Pons (tissue), 1 donor: ENCODE measurements at regions not wholly inside any gene's neighbourhood (a gene's known extent, or its start where the extent isn't known, plus 50 kb on each side); places are given as distances from the start of the nearest gene placed in this dataset.

Experiments used
- DNase-seq: peaks from one replicate; pipeline ENCODE4 v3.0.0-alpha.2; 2016; ENCODE audit warnings: low spot score

GRCh38 chr11:134687548-134687947 is 275.5 kb upstream of the B3GAT1 start:
- no peak for DNase-seq

- DNase-seq, result no peak
Observed at GRCh38 chr11:134686460-134687061, 274.5 kb upstream of the B3GAT1 start.

GRCh38 chr11:134685793-134686380 is 273.8 kb upstream of the B3GAT1 start:
- no peak for DNase-seq

- DNase-seq, result no peak
Observed at GRCh38 chr11:134684576-134684975, 272.5 kb upstream of the B3GAT1 start.

- no peak for DNase-seq
Observed at GRCh38 chr11:134683860-134684259, 271.8 kb upstream of the B3GAT1 start.

GRCh38 chr11:134682577-134682976 is 270.5 kb upstream of the B3GAT1 start:
- DNase-seq, result no peak

GRCh38 chr11:134679592-134679991 is 267.6 kb upstream of the B3GAT1 start:
- no peak for DNase-seq

GRCh38 chr11:134678744-134679143 is 266.7 kb upstream of the B3GAT1 start:
- no peak for DNase-seq

- no peak for DNase-seq
Observed at GRCh38 chr11:134677891-134678551, 266.0 kb upstream of the B3GAT1 start.

- DNase-seq, result no peak
Observed at GRCh38 chr11:134677397-134677822, 265.4 kb upstream of the B3GAT1 start.

- no peak for DNase-seq
Observed at GRCh38 chr11:134676516-134677287, 264.7 kb upstream of the B3GAT1 start.

GRCh38 chr11:134675983-134676382 is 263.9 kb upstream of the B3GAT1 start:
- DNase-seq, result no peak

GRCh38 chr11:134674974-134675373 is 262.9 kb upstream of the B3GAT1 start:
- no peak for DNase-seq

- DNase-seq, result no peak
Observed at GRCh38 chr11:134670961-134671370, 258.9 kb upstream of the B3GAT1 start.

- no peak for DNase-seq
Observed at GRCh38 chr11:134670247-134670782, 258.3 kb upstream of the B3GAT1 start.

GRCh38 chr11:134669796-134670195 is 257.8 kb upstream of the B3GAT1 start:
- no peak for DNase-seq

GRCh38 chr11:134668796-134669195 is 256.8 kb upstream of the B3GAT1 start:
- DNase-seq, result no peak

GRCh38 chr11:134668076-134668475 is 256.0 kb upstream of the B3GAT1 start:
- DNase-seq, result no peak

GRCh38 chr11:134667505-134667904 is 255.5 kb upstream of the B3GAT1 start:
- DNase-seq, result no peak

- no peak for DNase-seq
Observed at GRCh38 chr11:134667175-134667500, 255.1 kb upstream of the B3GAT1 start.

- DNase-seq, result no peak
Observed at GRCh38 chr11:134666273-134667174, 254.5 kb upstream of the B3GAT1 start.
